Subcutaneous abdominal adipose tissue (tissue), 5 donors: ENCODE measurements at regions not wholly inside any gene's neighbourhood (a gene's known extent, or its start where the extent isn't known, plus 50 kb on each side); places are given as distances from the start of the nearest gene placed in this dataset.

ENCODE experiments used
- H3K27ac ChIP-seq: one replicate; pipeline ENCODE4 v1.7.0; 2013; ENCODE audit warnings: low read depth, mild to moderate bottlenecking, inconsistent platforms, low read length, moderate library complexity
- H3K27me3 ChIP-seq, 5 donors: one replicate each; pipeline ENCODE4 v1.7.0; 2013; ENCODE audit warnings: low read length in 5 of 5, inconsistent platforms in 1 of 5; ENCODE audit not compliant: control insufficient read depth in 5 of 5, insufficient read depth in 4 of 5
- H3K36me3 ChIP-seq, 5 donors: one replicate each; pipeline ENCODE4 v1.7.0; 2013; ENCODE audit warnings: low read length in 5 of 5; ENCODE audit not compliant: control insufficient read depth in 5 of 5, insufficient read depth in 5 of 5
- H3K4me1 ChIP-seq, 5 donors: one replicate each; pipeline ENCODE4 v1.7.0; 2013; ENCODE audit warnings: low read length in 5 of 5, mild to moderate bottlenecking in 3 of 5, moderate library complexity in 1 of 5; ENCODE audit not compliant: control insufficient read depth in 5 of 5, insufficient read depth in 5 of 5
- H3K4me3 ChIP-seq, 5 donors: one replicate each; pipeline ENCODE4 v1.7.0; 2013; ENCODE audit warnings: low read length in 5 of 5, low read depth in 1 of 5
- H3K9ac ChIP-seq, 5 donors: one replicate each; pipeline ENCODE4 v1.7.0; 2013; ENCODE audit warnings: low read length in 5 of 5, mild to moderate bottlenecking in 4 of 5, moderate library complexity in 3 of 5
- H3K9me3 ChIP-seq, 5 donors: one replicate each; pipeline ENCODE4 v1.7.0; 2013; ENCODE audit warnings: low read length in 5 of 5; ENCODE audit not compliant: control insufficient read depth in 5 of 5
- donor health status: healthy.
- donor health status: healthy.
- donor health status: healthy.
- donor health status: healthy.
- donor health status: healthy.

- Histone ChIP-seq H3K36me3 (no peaks in the 10 kb centered on the region), H3K27me3 (no peaks in the 10 kb centered on the region)
Observed at GRCh38 chr11:96707273-96707672, 317.5 kb downstream of the JRKL start.

GRCh38 chr11:96708219-96708878 is 318.5 kb downstream of the JRKL start:
- Histone ChIP-seq H3K9me3 (no peaks in the 10 kb centered on the region), H3K4me3 (no peak overlapping the region), H3K27me3 (no peaks in the 10 kb centered on the region), H3K36me3 (no peaks in the 10 kb centered on the region), H3K4me1 (no peaks in the 10 kb centered on the region), H3K9ac (no peak overlapping the region), H3K27ac (no peak overlapping the region)

More at GRCh38 chr11:96707273-96707672, 317.5 kb downstream of the JRKL start:
- H3K9ac ChIP-seq, result no peak overlapping the region
- H3K4me3 ChIP-seq, result no peak overlapping the region
- no peaks in the 10 kb centered on the region for H3K4me1 ChIP-seq
- H3K9me3 ChIP-seq, result no peaks in the 10 kb centered on the region
- H3K27ac ChIP-seq, result no peak overlapping the region

GRCh38 chr11:96713301-96713700 is 323.5 kb downstream of the JRKL start:
- H3K4me1 ChIP-seq, result no peaks in the 10 kb centered on the region
- no peak overlapping the region for H3K9ac ChIP-seq
- H3K27ac ChIP-seq, result no peak overlapping the region
- no peaks in the 10 kb centered on the region for H3K27me3 ChIP-seq
- no peak overlapping the region for H3K4me3 ChIP-seq
- H3K36me3 ChIP-seq, result no peaks in the 10 kb centered on the region
- H3K9me3 ChIP-seq, result no peaks in the 10 kb centered on the region

GRCh38 chr11:96714689-96715088 is 324.9 kb downstream of the JRKL start:
- no peaks in the 10 kb centered on the region for H3K36me3 ChIP-seq
- no peaks in the 10 kb centered on the region for H3K27me3 ChIP-seq
- H3K4me3 ChIP-seq, result no peak overlapping the region
- no peaks in the 10 kb centered on the region for H3K4me1 ChIP-seq
- H3K27ac ChIP-seq, result no peak overlapping the region
- no peaks in the 10 kb centered on the region for H3K9me3 ChIP-seq
- H3K9ac ChIP-seq, result no peak overlapping the region

GRCh38 chr11:96715208-96715607 is 325.4 kb downstream of the JRKL start:
- no peak overlapping the region for H3K4me3 ChIP-seq
- H3K27me3 ChIP-seq, result no peaks in the 10 kb centered on the region
- no peaks in the 10 kb centered on the region for H3K4me1 ChIP-seq
- H3K9ac ChIP-seq, result no peak overlapping the region
- no peaks in the 10 kb centered on the region for H3K9me3 ChIP-seq
- no peak overlapping the region for H3K27ac ChIP-seq
- H3K36me3 ChIP-seq, result no peaks in the 10 kb centered on the region

- no peaks in the 10 kb centered on the region for H3K36me3 ChIP-seq
- H3K27me3 ChIP-seq, result no peaks in the 10 kb centered on the region
- no peak overlapping the region for H3K27ac ChIP-seq
- H3K4me3 ChIP-seq, result no peak overlapping the region
- no peak overlapping the region for H3K9ac ChIP-seq
- no peaks in the 10 kb centered on the region for H3K4me1 ChIP-seq
- peaks cover 0 to 4% (median 0%) of the 10 kb centered on the region in 5 donors for H3K9me3 ChIP-seq
Observed at GRCh38 chr11:96736601-96737000, 346.8 kb downstream of the JRKL start.

- Histone ChIP-seq H3K36me3 (no peaks in the 10 kb centered on the region), H3K9ac (no peak overlapping the region), H3K4me1 (no peaks in the 10 kb centered on the region), H3K27me3 (no peaks in the 10 kb centered on the region), H3K9me3 (peaks cover 0 to 4% (median 0%) of the 10 kb centered on the region in 5 donors), H3K27ac (no peak overlapping the region), H3K4me3 (no peak overlapping the region)
Observed at GRCh38 chr11:96738311-96738710, 348.5 kb downstream of the JRKL start.

- no peak overlapping the region for H3K4me3 ChIP-seq
- H3K9ac ChIP-seq, result no peak overlapping the region
Observed at GRCh38 chr11:96741068-96741467, 351.3 kb downstream of the JRKL start.

GRCh38 chr11:96744697-96745096 is 354.9 kb downstream of the JRKL start:
- Histone ChIP-seq H3K9me3 (no peaks in the 10 kb centered on the region), H3K4me1 (peaks cover 0 to 18% (median 12%) of the 10 kb centered on the region in 5 donors), H3K27me3 (no peaks in the 10 kb centered on the region), H3K36me3 (no peaks in the 10 kb centered on the region), H3K27ac (no peak overlapping the region), H3K4me3 (no peak overlapping the region), H3K9ac (no peak overlapping the region)

More at GRCh38 chr11:96741068-96741467, 351.3 kb downstream of the JRKL start:
- H3K36me3 ChIP-seq, result no peaks in the 10 kb centered on the region
- H3K4me1 ChIP-seq, result no peaks in the 10 kb centered on the region
- H3K27ac ChIP-seq, result no peak overlapping the region
- H3K9me3 ChIP-seq, result no peaks in the 10 kb centered on the region
- H3K27me3 ChIP-seq, result no peaks in the 10 kb centered on the region

GRCh38 chr11:96748639-96749370 is 359.0 kb downstream of the JRKL start:
- H3K4me3 ChIP-seq, result no peak overlapping the region
- no peaks in the 10 kb centered on the region for H3K36me3 ChIP-seq
- H3K27ac ChIP-seq, result peak overlapping the region; percentile 47
- H3K9me3 ChIP-seq, result no peaks in the 10 kb centered on the region
- peaks cover 0 to 18% (median 14%) of the 10 kb centered on the region in 5 donors for H3K4me1 ChIP-seq
- H3K9ac ChIP-seq, result no peak overlapping the region
- no peaks in the 10 kb centered on the region for H3K27me3 ChIP-seq
